ENCODE measurements at regions not wholly inside any gene's neighbourhood (a gene's known extent, or its start where the extent isn't known, plus 50 kb on each side); places are given as distances from the start of the nearest gene placed in this dataset.

DNA sequence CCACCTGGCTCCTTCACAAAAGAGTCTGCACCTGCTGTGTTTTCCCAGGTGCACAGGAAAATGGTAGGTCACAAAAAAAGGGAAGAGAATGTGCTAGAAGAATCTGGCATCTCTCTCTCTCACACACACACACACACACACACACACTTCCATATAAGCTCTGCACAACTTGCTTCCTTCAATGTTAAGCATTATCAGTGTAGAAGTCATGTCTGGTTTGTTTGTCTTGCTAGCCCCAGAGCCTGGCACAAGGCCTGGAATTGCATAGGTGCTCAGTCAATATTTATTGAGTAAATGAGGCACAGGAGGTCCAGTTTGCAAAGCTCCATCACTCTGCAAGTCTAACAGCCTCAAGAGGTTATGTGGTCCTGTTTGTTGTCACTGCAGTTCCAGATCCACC is 867.3 kb upstream of the AUTS2 start:
- TF ChIP-seq POLR2AphosphoS5 (IDR thresholded peaks at IDR 0.05) (no peak), EP300 (IDR thresholded peaks at IDR 0.05) (no peak), CTCF (IDR thresholded peaks at IDR 0.05) (no peak), POLR2A (IDR thresholded peaks at IDR 0.05; ENCODE audit: low read depth) (no peak)

Data from esophagus muscularis mucosa (tissue), 4 donors.